Stomach (tissue), 4 donors: ENCODE measurements at regions not wholly inside any gene's neighbourhood (a gene's known extent, or its start where the extent isn't known, plus 50 kb on each side); places are given as distances from the start of the nearest gene placed in this dataset.

Experiments
- CTCF ChIP-seq, 7 experiments: fragments of 450-650 bp in 4 of 7; fragments of 200-600 bp in 3 of 7; sonication (generic) in 3 of 7; IDR thresholded peaks; one replicate each; pipeline ENCODE4 v1.5.1; 2016 to 2019; ENCODE audit warnings: antibody characterized with exemption in 7 of 7, control low read depth in 2 of 7, mild to moderate bottlenecking in 1 of 7
- POLR2AphosphoS5 ChIP-seq, 3 donors: sonication (generic); formaldehyde crosslinking; IDR thresholded peaks; one replicate each; pipeline ENCODE4 v1.6.1; 2016; ENCODE audit warnings: antibody characterized with exemption in 3 of 3

GRCh38 chr20:48150568-48150967 lies 365.3 kb upstream of the SULF2 start:
- TF ChIP-seq POLR2AphosphoS5 (IDR thresholded peaks at IDR 0.05) (no peak), CTCF (IDR thresholded peaks at IDR 0.05) (no peak)
